Left ventricle myocardium inferior (tissue), 1 donor: ENCODE measurements at regions not wholly inside any gene's neighbourhood (a gene's known extent, or its start where the extent isn't known, plus 50 kb on each side); places are given as distances from the start of the nearest gene placed in this dataset.
A peak's percentile ranks its signal among the peaks of the same experiment; 100 is the strongest.

ENCODE experiments used
- DNase-seq: peaks from one replicate; pipeline ENCODE4 v3.0.0-alpha.2; 2020
- H3K27ac ChIP-seq: fragments of 200-600 bp; replicated peaks from 2 replicates; pipeline ENCODE4 v1.8.0; 2021
- H3K27me3 ChIP-seq: fragments of 200-600 bp; 2 replicates; pipeline ENCODE4 v1.8.0; 2021; ENCODE audit warnings: low read depth
- H3K36me3 ChIP-seq: fragments of 200-600 bp; 2 replicates; pipeline ENCODE4 v1.8.0; 2021
- H3K4me1 ChIP-seq: fragments of 200-600 bp; 2 replicates; pipeline ENCODE4 v1.8.0; 2021
- H3K4me3 ChIP-seq: fragments of 200-600 bp; 2 replicates; pipeline ENCODE4 v1.8.0; 2021; ENCODE audit warnings: mild to moderate bottlenecking, moderate library complexity
- H3K9me3 ChIP-seq: fragments of 200-600 bp; replicated peaks from 2 replicates; pipeline ENCODE4 v1.8.0; 2021
- intact Hi-C: fragments of 100-400 bp; cut with micrococcal nuclease; formaldehyde crosslinking; loops from one replicate; pipeline ENCODE4 v1.11.0; 2022
- TF ChIP-seq, protein P1 (sequence below): fragments of 200-600 bp; IDR thresholded peaks from 2 replicates; pipeline ENCODE4 v1.8.0; 2021; ENCODE audit warnings: antibody characterized with exemption, mild to moderate bottlenecking, borderline replicate concordance
- donor health status: DM: no; HTN: yes; CAD: no; lungs with severe emphysema.

GRCh38 chr4:7128644-7129043 is 60.8 kb upstream of the GRPEL1 start:
- TF ChIP-seq, protein P1, sequence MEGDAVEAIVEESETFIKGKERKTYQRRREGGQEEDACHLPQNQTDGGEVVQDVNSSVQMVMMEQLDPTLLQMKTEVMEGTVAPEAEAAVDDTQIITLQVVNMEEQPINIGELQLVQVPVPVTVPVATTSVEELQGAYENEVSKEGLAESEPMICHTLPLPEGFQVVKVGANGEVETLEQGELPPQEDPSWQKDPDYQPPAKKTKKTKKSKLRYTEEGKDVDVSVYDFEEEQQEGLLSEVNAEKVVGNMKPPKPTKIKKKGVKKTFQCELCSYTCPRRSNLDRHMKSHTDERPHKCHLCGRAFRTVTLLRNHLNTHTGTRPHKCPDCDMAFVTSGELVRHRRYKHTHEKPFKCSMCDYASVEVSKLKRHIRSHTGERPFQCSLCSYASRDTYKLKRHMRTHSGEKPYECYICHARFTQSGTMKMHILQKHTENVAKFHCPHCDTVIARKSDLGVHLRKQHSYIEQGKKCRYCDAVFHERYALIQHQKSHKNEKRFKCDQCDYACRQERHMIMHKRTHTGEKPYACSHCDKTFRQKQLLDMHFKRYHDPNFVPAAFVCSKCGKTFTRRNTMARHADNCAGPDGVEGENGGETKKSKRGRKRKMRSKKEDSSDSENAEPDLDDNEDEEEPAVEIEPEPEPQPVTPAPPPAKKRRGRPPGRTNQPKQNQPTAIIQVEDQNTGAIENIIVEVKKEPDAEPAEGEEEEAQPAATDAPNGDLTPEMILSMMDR: no peak
- Histone ChIP-seq H3K4me3 (no peak overlapping the region), H3K27me3 (peaks cover 9% of the 10 kb centered on the region), H3K27ac (no peak overlapping the region), H3K9me3 (peaks cover 4% of the 10 kb centered on the region), H3K36me3 (no peaks in the 10 kb centered on the region), H3K4me1 (no peaks in the 10 kb centered on the region)
- intact Hi-C loops: no loop called here
- DNase-seq: no peak

DNA sequence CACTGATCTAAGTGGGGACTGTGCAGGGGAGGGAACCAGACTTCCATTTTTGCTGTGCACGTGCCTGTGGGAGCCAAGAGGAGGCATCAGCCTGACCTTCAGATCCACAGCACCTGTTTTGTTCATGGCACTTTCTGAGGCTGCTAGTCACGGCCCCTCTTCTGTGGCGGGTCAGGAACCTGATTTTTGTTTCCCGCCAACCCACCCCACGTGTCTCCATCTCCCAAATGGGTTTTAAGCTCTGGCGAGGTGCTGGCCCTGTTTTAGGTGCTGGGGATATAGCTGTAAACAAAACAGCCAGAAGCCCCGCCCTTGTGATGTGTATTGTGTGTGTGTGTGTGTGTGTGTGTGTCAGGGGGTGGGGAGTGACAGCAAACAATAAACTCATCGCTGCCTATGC is 60.4 kb upstream of the GRPEL1 start:
- H3K27me3 ChIP-seq: peaks cover 9% of the 10 kb centered on the region
- peaks cover 4% of the 10 kb centered on the region for H3K9me3 ChIP-seq
- no peak overlapping the region for H3K4me3 ChIP-seq
- no peak overlapping the region for H3K27ac ChIP-seq
- DNase-seq: no peak
- intact Hi-C loops: no loop called here
- no peaks in the 10 kb centered on the region for H3K36me3 ChIP-seq
- TF ChIP-seq, protein P1: no peak
- no peaks in the 10 kb centered on the region for H3K4me1 ChIP-seq

- H3K36me3 ChIP-seq: no peaks in the 10 kb centered on the region
- no peaks in the 10 kb centered on the region for H3K4me1 ChIP-seq
- peaks cover 9% of the 10 kb centered on the region for H3K27me3 ChIP-seq
- TF ChIP-seq, protein P1: no peak
- H3K27ac ChIP-seq: no peak overlapping the region
- DNase-seq: no peak
- no peaks in the 10 kb centered on the region for H3K9me3 ChIP-seq
- intact Hi-C loops: no loop called here
- H3K4me3 ChIP-seq: no peak overlapping the region
Measured at GRCh38 chr4:7127576-7127975, 59.7 kb upstream of the GRPEL1 start.

DNA sequence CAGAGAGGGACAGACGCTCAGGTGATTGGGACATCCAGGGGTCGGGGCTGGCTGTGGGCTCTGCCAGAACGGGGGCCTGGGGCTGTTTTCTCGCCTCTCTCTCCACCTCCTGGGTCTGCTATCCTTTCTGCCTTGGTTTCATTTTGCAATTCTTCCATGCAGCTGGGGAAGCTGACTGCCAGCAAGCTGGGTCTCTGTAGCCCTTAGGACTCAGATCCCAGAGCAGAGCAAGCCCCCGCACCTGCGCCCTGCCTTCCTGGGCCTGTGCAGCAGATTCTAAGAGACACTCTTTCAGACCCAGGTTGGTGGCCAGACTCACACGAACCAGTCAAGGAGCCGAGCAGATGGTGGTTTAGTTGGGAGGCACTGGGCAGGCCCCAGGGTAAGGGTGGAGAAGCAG is 59.1 kb upstream of the GRPEL1 start:
- H3K4me1 ChIP-seq: no peaks in the 10 kb centered on the region
- intact Hi-C loops: no loop called here
- no peaks in the 10 kb centered on the region for H3K36me3 ChIP-seq
- H3K27me3 ChIP-seq: peaks cover 9% of the 10 kb centered on the region
- no peak overlapping the region for H3K27ac ChIP-seq
- no peaks in the 10 kb centered on the region for H3K9me3 ChIP-seq
- TF ChIP-seq, protein P1: no peak
- no peak for DNase-seq
- H3K4me3 ChIP-seq: no peak overlapping the region

DNA sequence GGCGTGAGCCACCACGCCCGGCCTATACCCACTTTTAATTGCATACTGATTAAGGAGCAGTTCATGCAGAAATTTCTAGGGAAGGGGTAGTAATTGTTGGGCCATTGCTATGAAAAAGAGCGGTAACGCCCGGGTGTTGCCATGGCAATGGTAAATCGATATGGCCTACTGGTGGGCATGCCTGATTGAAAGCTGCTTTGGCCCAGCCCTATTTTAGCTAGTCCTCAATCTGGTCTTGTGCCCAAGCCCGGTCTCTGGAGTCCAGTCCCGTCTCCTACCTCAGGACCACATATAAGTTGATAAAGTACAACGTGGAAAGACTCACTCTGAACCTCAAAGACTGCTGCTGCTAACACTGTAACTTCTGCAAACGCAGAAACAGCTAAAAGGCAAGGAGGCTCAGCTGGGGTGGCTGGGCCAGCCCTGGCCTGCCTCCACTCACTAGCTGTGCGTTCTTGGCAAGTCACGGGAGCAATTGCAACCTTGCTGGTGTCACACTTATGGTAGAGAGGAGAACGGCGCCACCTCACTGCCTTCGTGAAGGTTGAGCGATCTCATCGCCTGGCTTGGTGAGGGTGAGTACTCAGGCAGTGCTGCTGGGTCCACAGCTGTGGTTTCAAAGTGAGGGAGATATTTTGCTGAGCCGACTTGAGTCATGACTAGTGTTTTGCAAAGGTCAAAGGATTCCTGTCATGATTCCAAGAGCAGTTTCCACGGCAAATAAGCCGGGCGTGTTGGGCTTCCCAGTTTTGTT is 57.0 kb upstream of the GRPEL1 start:
- no peak overlapping the region for H3K4me3 ChIP-seq
- TF ChIP-seq, protein P1: no peak
- intact Hi-C loops: no loop called here
- no peaks in the 10 kb centered on the region for H3K9me3 ChIP-seq
- H3K4me1 ChIP-seq: no peaks in the 10 kb centered on the region
- DNase-seq: no peak
- peak overlapping the region; percentile 20 for H3K27ac ChIP-seq
- no peaks in the 10 kb centered on the region for H3K36me3 ChIP-seq
- H3K27me3 ChIP-seq: peaks cover 4% of the 10 kb centered on the region
